ENCODE measurements at regions not wholly inside any gene's neighbourhood (a gene's known extent, or its start where the extent isn't known, plus 50 kb on each side); places are given as distances from the start of the nearest gene placed in this dataset.

- Histone ChIP-seq H3K36me3 (ENCODE audit: insufficient read depth, low read length) (no peaks in the 10 kb centered on the region), H2AFZ (ENCODE audit: low read depth, low read length) (no peak overlapping the region), H4K20me1 (ENCODE audit: insufficient read depth) (no peaks in the 10 kb centered on the region), H3F3A (ENCODE audit: insufficient read depth, low read length, poor library complexity, severe bottlenecking) (no peaks in the 10 kb centered on the region), H3K9me2 (ENCODE audit: insufficient read depth, low read length) (no peaks in the 10 kb centered on the region), H3K4me2 (ENCODE audit: low read length) (no peak overlapping the region), H3K27ac (ENCODE audit: low read length) (no peak overlapping the region), H3K79me2 (replicated peaks; ENCODE audit: insufficient read depth, low read length) (no peaks in the 10 kb centered on the region), H3K9ac (ENCODE audit: low read length) (no peak overlapping the region), H3K27me3 (ENCODE audit: insufficient read depth, low read depth, low read length) (no peaks in the 10 kb centered on the region), H3K4me3 (ENCODE audit: low read length) (no peak overlapping the region), H3K9me3 (ENCODE audit: low read length) (no peaks in the 10 kb centered on the region)
- no peak for TF ChIP-seq RAD21 (conservative IDR thresholded peaks at IDR 0.05)
- no peak for TF ChIP-seq TAF1 (IDR thresholded peaks at IDR 0.05; ENCODE audit: low read depth)
- TF ChIP-seq, protein P1, sequence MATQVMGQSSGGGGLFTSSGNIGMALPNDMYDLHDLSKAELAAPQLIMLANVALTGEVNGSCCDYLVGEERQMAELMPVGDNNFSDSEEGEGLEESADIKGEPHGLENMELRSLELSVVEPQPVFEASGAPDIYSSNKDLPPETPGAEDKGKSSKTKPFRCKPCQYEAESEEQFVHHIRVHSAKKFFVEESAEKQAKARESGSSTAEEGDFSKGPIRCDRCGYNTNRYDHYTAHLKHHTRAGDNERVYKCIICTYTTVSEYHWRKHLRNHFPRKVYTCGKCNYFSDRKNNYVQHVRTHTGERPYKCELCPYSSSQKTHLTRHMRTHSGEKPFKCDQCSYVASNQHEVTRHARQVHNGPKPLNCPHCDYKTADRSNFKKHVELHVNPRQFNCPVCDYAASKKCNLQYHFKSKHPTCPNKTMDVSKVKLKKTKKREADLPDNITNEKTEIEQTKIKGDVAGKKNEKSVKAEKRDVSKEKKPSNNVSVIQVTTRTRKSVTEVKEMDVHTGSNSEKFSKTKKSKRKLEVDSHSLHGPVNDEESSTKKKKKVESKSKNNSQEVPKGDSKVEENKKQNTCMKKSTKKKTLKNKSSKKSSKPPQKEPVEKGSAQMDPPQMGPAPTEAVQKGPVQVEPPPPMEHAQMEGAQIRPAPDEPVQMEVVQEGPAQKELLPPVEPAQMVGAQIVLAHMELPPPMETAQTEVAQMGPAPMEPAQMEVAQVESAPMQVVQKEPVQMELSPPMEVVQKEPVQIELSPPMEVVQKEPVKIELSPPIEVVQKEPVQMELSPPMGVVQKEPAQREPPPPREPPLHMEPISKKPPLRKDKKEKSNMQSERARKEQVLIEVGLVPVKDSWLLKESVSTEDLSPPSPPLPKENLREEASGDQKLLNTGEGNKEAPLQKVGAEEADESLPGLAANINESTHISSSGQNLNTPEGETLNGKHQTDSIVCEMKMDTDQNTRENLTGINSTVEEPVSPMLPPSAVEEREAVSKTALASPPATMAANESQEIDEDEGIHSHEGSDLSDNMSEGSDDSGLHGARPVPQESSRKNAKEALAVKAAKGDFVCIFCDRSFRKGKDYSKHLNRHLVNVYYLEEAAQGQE (IDR thresholded peaks at IDR 0.05; ENCODE audit: borderline replicate concordance): no peak
- TF ChIP-seq EZH2 (IDR thresholded peaks at IDR 0.05; ENCODE audit: borderline replicate concordance, insufficient read depth, low read length, poor library complexity, severe bottlenecking): no peak
Measured at GRCh38 chr12:125492354-125493270, 427.4 kb downstream of the AACS start.

GRCh38 chr12:125493704-125494308, 428.6 kb downstream of the AACS start:
- H3K79me2 ChIP-seq (replicated peaks; ENCODE audit: insufficient read depth, low read length): no peaks in the 10 kb centered on the region
- no peak overlapping the region for H2AFZ ChIP-seq (ENCODE audit: low read depth, low read length)
- H3F3A ChIP-seq (ENCODE audit: insufficient read depth, low read length, poor library complexity, severe bottlenecking): no peaks in the 10 kb centered on the region
- H3K4me2 ChIP-seq (ENCODE audit: low read length): no peak overlapping the region
- no peaks in the 10 kb centered on the region for H4K20me1 ChIP-seq (ENCODE audit: insufficient read depth)
- no peaks in the 10 kb centered on the region for H3K27me3 ChIP-seq (ENCODE audit: insufficient read depth, low read depth, low read length)
- H3K36me3 ChIP-seq (ENCODE audit: insufficient read depth, low read length): no peaks in the 10 kb centered on the region
- H3K9me3 ChIP-seq (ENCODE audit: low read length): no peaks in the 10 kb centered on the region
- no peak overlapping the region for H3K4me3 ChIP-seq (ENCODE audit: low read length)
- no peak overlapping the region for H3K27ac ChIP-seq (ENCODE audit: low read length)
- TF ChIP-seq MXI1 (conservative IDR thresholded peaks at IDR 0.05; ENCODE audit: poor library complexity, severe bottlenecking): no peak
- no peak overlapping the region for H3K9ac ChIP-seq (ENCODE audit: low read length)
- H3K9me2 ChIP-seq (ENCODE audit: insufficient read depth, low read length): no peaks in the 10 kb centered on the region

GRCh38 chr12:125503128-125503527, 437.9 kb downstream of the AACS start:
- no peak overlapping the region for H3K9ac ChIP-seq (ENCODE audit: low read length)
- H3K4me2 ChIP-seq (ENCODE audit: low read length): no peak overlapping the region
- H3K27me3 ChIP-seq (ENCODE audit: insufficient read depth, low read depth, low read length): no peaks in the 10 kb centered on the region
- H3F3A ChIP-seq (ENCODE audit: insufficient read depth, low read length, poor library complexity, severe bottlenecking): no peaks in the 10 kb centered on the region
- H4K20me1 ChIP-seq (ENCODE audit: insufficient read depth): no peaks in the 10 kb centered on the region
- H3K36me3 ChIP-seq (ENCODE audit: insufficient read depth, low read length): no peaks in the 10 kb centered on the region
- H2AFZ ChIP-seq (ENCODE audit: low read depth, low read length): no peak overlapping the region
- no peak overlapping the region for H3K4me3 ChIP-seq (ENCODE audit: low read length)
- TF ChIP-seq EZH2 (IDR thresholded peaks at IDR 0.05; ENCODE audit: borderline replicate concordance, insufficient read depth, low read length, poor library complexity, severe bottlenecking): no peak
- no peak for TF ChIP-seq RAD21 (conservative IDR thresholded peaks at IDR 0.05)
- no peak for TF ChIP-seq SMC3 (conservative IDR thresholded peaks at IDR 0.05; ENCODE audit: poor library complexity)
- no peak for TF ChIP-seq MXI1 (conservative IDR thresholded peaks at IDR 0.05; ENCODE audit: poor library complexity, severe bottlenecking)
- TF ChIP-seq EP300 (conservative IDR thresholded peaks at IDR 0.05; ENCODE audit: poor library complexity, severe bottlenecking): no peak
- no peak for TF ChIP-seq CTCF (IDR thresholded peaks at IDR 0.05; ENCODE audit: poor library complexity, severe bottlenecking)
- TF ChIP-seq, protein P1 (IDR thresholded peaks at IDR 0.05; ENCODE audit: borderline replicate concordance): no peak
- no peak for TF ChIP-seq POLR2AphosphoS5 (IDR thresholded peaks at IDR 0.05)
- TF ChIP-seq TAF1 (IDR thresholded peaks at IDR 0.05; ENCODE audit: low read depth): no peak
- no peaks in the 10 kb centered on the region for H3K9me2 ChIP-seq (ENCODE audit: insufficient read depth, low read length)
- no peak overlapping the region for H3K27ac ChIP-seq (ENCODE audit: low read length)
- H3K9me3 ChIP-seq (ENCODE audit: low read length): no peaks in the 10 kb centered on the region
- H3K79me2 ChIP-seq (replicated peaks; ENCODE audit: insufficient read depth, low read length): no peaks in the 10 kb centered on the region
